Muscle of leg (tissue), 3 donors: ENCODE measurements at regions not wholly inside any gene's neighbourhood (a gene's known extent, or its start where the extent isn't known, plus 50 kb on each side); places are given as distances from the start of the nearest gene placed in this dataset.

Experiments
- DNase-seq: peaks from one replicate; pipeline ENCODE4 v3.0.0; 2013
- H3K27ac ChIP-seq: one replicate; pipeline ENCODE4 v1.5.1; 2013; ENCODE audit warnings: mild to moderate bottlenecking, low read length, control low read depth
- H3K27me3 ChIP-seq: one replicate; pipeline ENCODE4 v1.6.1; 2013; ENCODE audit warnings: low read length; ENCODE audit not compliant: control insufficient read depth, insufficient read depth
- H3K36me3 ChIP-seq: one replicate; pipeline ENCODE4 v1.6.1; 2013; ENCODE audit warnings: low read length; ENCODE audit not compliant: control insufficient read depth, insufficient read depth
- H3K4me1 ChIP-seq: one replicate; pipeline ENCODE4 v1.6.1; 2013; ENCODE audit warnings: low read length; ENCODE audit not compliant: control insufficient read depth, insufficient read depth
- H3K4me3 ChIP-seq: one replicate; pipeline ENCODE4 v1.5.1; 2013; ENCODE audit warnings: low read length, control low read depth
- H3K9me3 ChIP-seq: replicated peaks from 2 replicates; pipeline ENCODE4 v1.6.1; 2013; ENCODE audit warnings: low read depth, low read length; ENCODE audit not compliant: control insufficient read depth
- WGBS: methylation state at CpG from one replicate; pipeline ENCODE4 v1.1.5; 2013; ENCODE audit warnings: missing lambda C conversion rate; ENCODE audit not compliant: insufficient coverage; 5-methylcytosine and 5-hydroxymethylcytosine counted together

GRCh38 chr10:78739444-78740053, 329.2 kb upstream of the ZMIZ1 start:
- no peak for DNase-seq
- peaks cover 35% of the 10 kb centered on the region for H3K4me1 ChIP-seq
- H3K9me3 ChIP-seq, result no peaks in the 10 kb centered on the region
- no peaks in the 10 kb centered on the region for H3K36me3 ChIP-seq
- WGBS, result 91% methylated on average over 3 of the region's 4 CpGs
- H3K27me3 ChIP-seq, result peaks cover 14% of the 10 kb centered on the region
- no peak overlapping the region for H3K4me3 ChIP-seq
- H3K27ac ChIP-seq, result no peak overlapping the region

GRCh38 chr10:78740976-78741915, 327.5 kb upstream of the ZMIZ1 start:
- Histone ChIP-seq H3K9me3 (no peaks in the 10 kb centered on the region), H3K4me3 (no peak overlapping the region), H3K27me3 (peaks cover 8% of the 10 kb centered on the region), H3K36me3 (no peaks in the 10 kb centered on the region), H3K4me1 (peaks cover 52% of the 10 kb centered on the region), H3K27ac (peak overlapping the region; percentile 76)
- peak; percentile 96 for DNase-seq
- WGBS, result 6% methylated on average over 3 of the region's 5 CpGs

DNA sequence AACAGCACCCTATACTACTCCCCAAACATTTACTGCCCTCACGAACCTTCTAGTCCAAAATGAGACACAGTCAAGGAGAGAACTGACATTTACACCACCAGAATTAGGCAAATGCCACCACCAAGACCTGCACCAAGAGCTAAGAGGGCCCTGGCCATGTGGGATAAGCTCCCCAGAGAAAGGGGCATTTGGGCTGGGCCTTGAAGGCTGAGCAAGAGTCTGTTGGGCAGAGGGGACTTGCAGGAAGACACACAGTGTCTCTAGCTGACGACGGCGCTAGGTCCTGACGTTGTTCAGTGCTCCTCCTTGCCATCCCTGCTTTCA, 326.4 kb upstream of the ZMIZ1 start:
- H3K4me3 ChIP-seq, result no peak overlapping the region
- DNase-seq, result no peak
- H3K9me3 ChIP-seq, result no peaks in the 10 kb centered on the region
- H3K27ac ChIP-seq, result peak overlapping the region; percentile 76
- H3K27me3 ChIP-seq, result peaks cover 6% of the 10 kb centered on the region
- WGBS, result 88% methylated on average over 4 of the region's 5 CpGs
- peaks cover 55% of the 10 kb centered on the region for H3K4me1 ChIP-seq
- H3K36me3 ChIP-seq, result no peaks in the 10 kb centered on the region

DNA sequence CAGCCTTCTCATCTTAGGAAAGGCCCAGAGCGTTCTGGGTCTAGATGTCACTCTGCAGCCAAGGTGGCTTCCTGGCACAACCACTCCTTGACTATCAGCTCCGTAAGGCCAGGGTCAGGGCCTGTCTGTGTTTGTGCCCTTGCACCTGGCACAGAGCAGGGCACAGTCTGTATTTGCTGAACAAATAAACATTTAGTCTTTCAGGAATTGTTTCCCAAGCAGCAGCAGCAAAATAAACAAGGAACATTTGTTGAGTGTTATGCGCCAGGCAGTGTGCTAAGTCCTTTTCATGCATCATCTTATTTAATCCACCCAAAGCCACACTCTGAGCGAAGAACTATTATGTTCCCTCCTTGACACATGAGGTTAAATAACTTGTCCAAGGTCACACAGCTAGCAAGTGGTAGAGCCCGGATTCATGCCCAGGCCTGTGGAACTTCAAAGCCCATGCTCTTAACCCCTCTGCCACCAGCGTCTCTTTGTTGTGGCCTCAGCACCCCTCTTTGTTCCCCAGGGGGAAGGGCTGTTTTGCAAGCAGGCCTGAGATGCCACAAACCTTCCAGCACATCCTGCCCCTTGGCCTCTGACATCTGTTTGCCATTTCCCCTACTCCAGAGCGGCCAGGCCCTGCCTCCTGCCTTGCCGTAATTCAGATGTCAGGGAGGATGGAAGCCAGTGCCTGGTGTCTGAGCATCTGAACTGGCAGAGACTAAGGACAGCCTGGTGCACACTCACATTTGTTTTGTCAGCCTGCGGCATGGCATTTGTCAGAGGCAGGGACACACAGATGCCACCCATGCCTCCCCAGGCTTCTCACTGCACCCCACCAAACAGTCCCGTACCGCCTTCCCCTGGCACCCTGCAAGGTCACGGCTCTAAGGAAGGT, 325.8 kb upstream of the ZMIZ1 start:
- H3K9me3 ChIP-seq, result no peaks in the 10 kb centered on the region
- peaks cover 55% of the 10 kb centered on the region for H3K4me1 ChIP-seq
- no peak overlapping the region for H3K4me3 ChIP-seq
- no peak overlapping the region for H3K27ac ChIP-seq
- peaks cover 6% of the 10 kb centered on the region for H3K27me3 ChIP-seq
- no peaks in the 10 kb centered on the region for H3K36me3 ChIP-seq
- WGBS, result 64% methylated on average over 8 of the region's 12 CpGs
- peak; percentile 54 for DNase-seq

DNA sequence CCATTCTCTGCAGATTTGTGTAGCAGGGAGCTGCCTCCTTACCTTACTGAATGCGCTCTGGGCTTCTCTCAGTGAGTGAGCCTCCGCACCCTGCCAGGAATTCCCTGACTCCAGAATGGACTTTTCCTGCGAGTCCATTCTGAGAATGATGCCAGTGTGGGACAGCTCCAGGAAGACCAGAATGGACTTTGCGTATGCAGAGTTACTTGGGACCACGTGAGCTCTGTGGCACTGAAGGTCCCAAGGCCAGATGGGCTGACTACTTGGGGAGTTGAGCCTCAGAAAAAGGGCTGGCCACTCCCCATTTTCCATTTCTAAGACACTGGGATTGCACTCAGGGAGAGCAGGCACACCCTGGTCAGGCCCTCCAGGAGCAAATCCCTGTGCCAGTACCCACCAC, 324.7 kb upstream of the ZMIZ1 start:
- no peak overlapping the region for H3K27ac ChIP-seq
- 82% methylated on average over 5 of the region's 5 CpGs for WGBS
- H3K4me1 ChIP-seq, result peaks cover 55% of the 10 kb centered on the region
- no peaks in the 10 kb centered on the region for H3K36me3 ChIP-seq
- DNase-seq, result peak; percentile 47
- H3K27me3 ChIP-seq, result peaks cover 4% of the 10 kb centered on the region
- no peak overlapping the region for H3K4me3 ChIP-seq
- H3K9me3 ChIP-seq, result no peaks in the 10 kb centered on the region

DNA sequence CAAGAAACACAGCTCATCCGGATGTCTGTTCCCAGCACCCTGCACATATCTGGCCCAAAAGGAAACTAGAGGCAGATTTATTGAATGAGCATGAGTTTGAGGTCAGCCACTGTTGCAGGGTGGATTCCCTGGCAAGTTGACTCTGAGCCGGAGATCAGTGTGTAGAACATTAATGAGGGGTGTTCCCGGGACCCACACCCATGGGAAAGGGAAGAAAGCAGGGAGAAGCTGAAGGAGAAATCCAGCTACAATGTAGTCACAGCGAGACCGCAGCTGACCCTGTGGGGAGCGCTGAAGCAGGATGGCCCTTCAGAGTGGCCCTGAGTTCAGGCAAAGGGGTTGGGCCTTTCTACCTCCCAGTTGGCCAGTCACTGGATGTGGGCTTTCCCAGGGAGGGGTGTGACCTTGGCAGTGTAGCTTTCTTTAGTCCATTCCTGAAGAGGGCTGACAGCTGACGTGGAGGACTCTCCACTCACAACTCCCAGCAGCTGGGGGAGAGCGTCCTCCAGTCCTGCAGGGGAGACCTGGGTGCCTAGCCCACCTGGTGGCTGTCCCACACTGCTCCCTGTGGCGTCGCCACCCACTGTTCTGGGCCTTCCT, 324.2 kb upstream of the ZMIZ1 start:
- Histone ChIP-seq H3K9me3 (no peaks in the 10 kb centered on the region), H3K27me3 (peaks cover 4% of the 10 kb centered on the region), H3K27ac (peak overlapping the region; percentile 26), H3K4me3 (no peak overlapping the region), H3K36me3 (no peaks in the 10 kb centered on the region), H3K4me1 (peaks cover 55% of the 10 kb centered on the region)
- peak; percentile 74 for DNase-seq
- WGBS, result 53% methylated on average over 6 of the region's 10 CpGs

DNA sequence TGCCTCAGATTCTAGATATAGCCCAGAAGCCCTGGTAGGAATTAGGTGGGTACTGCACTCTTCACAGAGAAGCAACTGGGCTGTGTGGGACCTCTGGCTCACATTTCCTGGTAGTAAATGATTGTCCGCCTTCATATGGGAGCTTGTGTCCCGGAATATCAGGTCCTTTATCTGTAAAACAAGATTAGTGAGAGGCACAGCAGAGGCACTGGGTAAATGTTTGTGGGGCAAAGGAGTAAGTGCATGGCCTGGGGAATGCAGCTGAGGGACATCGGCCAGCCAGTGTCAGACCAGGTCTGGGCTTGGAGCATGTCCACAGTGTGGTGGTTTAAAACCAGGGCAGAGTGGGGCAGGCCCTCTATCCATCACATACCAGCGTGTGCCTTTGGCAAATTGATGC, 323.3 kb upstream of the ZMIZ1 start:
- H3K27me3 ChIP-seq, result peaks cover 4% of the 10 kb centered on the region
- 88% methylated on average over 3 of the region's 4 CpGs for WGBS
- peaks cover 54% of the 10 kb centered on the region for H3K4me1 ChIP-seq
- H3K36me3 ChIP-seq, result no peaks in the 10 kb centered on the region
- no peak overlapping the region for H3K4me3 ChIP-seq
- H3K27ac ChIP-seq, result no peak overlapping the region
- H3K9me3 ChIP-seq, result no peaks in the 10 kb centered on the region
- no peak for DNase-seq

DNA sequence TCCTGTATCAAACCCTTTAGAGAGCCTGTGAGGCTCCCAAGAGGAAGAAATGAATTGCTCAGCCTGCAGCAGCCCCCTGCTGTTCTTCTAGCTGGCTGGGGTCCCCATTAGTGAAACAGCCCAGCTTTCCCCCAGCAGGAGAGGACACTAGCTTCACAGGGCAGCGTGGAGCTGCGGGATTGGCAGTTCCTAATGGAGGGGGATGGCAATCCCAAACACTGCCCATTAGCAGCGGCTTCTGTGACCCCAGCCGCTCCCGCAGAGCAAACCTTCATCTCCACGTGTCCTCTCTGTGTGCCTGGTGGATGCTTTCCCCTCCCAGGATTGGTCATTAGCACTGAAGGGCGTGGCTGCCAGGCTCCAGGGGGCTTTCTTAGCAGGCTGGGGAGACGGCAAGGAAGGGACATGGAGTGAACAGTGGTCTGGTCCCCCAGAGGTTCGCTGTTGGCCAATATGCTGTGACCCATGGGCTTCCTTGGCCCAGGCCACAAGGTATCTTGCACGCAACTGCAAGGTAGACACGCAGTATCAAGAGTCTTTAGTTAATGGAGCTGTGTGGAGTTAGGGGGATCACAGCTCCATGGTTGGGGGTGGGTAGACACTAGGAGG, 322.5 kb upstream of the ZMIZ1 start:
- no peak overlapping the region for H3K27ac ChIP-seq
- no peak for DNase-seq

DNA sequence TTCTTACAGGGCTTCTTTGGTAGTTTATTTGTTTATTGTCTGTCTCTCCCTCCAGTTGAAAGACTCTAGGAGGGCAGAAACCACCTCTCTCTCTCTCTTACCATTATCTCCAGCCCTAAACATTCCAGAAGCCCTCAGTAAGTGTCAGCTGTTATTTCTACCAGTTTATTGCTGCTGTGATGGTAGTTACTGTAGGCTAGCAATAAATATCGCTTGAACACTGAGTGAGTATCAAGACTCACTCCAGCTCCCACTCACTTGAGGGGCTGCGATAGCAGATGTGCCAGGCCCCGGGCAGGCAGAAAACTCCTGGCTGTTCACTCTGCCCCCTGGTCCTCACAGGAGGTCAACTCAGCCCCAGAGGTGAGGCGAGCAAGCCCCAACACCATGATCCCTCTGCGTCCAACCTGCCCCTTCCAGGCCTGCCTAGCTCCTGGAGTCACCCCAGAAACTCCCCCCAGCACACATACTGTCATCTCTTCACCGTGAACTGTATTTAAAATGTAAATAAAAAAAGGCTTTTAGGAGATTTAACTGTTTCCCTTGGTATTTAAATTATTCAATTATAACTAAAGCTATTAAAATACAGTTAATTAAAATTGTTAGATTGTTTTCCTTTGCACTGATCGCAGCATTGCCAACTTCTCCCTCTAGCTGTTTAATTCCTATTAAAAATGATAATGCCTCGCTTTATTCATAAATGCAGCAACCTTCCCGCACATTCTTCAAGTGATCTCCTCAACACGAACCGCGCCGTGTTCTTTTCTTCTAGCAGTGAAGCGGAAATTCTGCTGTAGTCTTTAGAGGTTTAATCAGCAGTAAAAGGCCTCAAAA, 321.1 kb upstream of the ZMIZ1 start:
- no peaks in the 10 kb centered on the region for H3K36me3 ChIP-seq
- 81% methylated on average over 3 of the region's 14 CpGs for WGBS
- H3K4me3 ChIP-seq, result no peak overlapping the region
- no peak overlapping the region for H3K27ac ChIP-seq
- peaks cover 13% of the 10 kb centered on the region for H3K27me3 ChIP-seq
- DNase-seq, result no peak
- H3K4me1 ChIP-seq, result peaks cover 35% of the 10 kb centered on the region
- no peaks in the 10 kb centered on the region for H3K9me3 ChIP-seq

More for the DNA sequence above, 322.5 kb upstream of the ZMIZ1 start:
- no peaks in the 10 kb centered on the region for H3K9me3 ChIP-seq
- peaks cover 2% of the 10 kb centered on the region for H3K27me3 ChIP-seq
- no peaks in the 10 kb centered on the region for H3K36me3 ChIP-seq
- no peak overlapping the region for H3K4me3 ChIP-seq
- WGBS, result 82% methylated on average over 6 of the region's 11 CpGs
- H3K4me1 ChIP-seq, result peaks cover 48% of the 10 kb centered on the region
